ENCODE measurements at regions not wholly inside any gene's neighbourhood (a gene's known extent, or its start where the extent isn't known, plus 50 kb on each side); places are given as distances from the start of the nearest gene placed in this dataset.

DNA sequence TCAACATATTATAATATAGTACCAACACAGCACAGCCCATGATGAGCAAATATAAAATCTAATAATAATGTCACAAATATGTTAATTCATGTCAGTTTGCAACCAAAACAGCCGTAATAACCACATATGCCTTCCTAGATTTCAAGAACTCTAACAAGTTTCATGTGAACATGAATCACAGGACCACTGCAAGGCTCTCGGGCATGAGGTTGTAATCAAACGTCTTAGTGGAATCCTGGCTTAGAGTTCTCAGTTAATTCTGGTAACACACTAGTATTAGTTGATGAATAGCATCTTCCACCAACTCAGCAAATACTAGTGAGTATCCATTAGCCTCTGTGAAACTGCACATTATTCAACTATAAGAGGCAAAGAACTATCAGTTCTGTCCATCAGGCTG lies 379.3 kb upstream of the TENM3 start:
- no peak for TF ChIP-seq POLR2A (IDR thresholded peaks at IDR 0.05)
- TF ChIP-seq, protein P1, sequence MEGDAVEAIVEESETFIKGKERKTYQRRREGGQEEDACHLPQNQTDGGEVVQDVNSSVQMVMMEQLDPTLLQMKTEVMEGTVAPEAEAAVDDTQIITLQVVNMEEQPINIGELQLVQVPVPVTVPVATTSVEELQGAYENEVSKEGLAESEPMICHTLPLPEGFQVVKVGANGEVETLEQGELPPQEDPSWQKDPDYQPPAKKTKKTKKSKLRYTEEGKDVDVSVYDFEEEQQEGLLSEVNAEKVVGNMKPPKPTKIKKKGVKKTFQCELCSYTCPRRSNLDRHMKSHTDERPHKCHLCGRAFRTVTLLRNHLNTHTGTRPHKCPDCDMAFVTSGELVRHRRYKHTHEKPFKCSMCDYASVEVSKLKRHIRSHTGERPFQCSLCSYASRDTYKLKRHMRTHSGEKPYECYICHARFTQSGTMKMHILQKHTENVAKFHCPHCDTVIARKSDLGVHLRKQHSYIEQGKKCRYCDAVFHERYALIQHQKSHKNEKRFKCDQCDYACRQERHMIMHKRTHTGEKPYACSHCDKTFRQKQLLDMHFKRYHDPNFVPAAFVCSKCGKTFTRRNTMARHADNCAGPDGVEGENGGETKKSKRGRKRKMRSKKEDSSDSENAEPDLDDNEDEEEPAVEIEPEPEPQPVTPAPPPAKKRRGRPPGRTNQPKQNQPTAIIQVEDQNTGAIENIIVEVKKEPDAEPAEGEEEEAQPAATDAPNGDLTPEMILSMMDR (IDR thresholded peaks at IDR 0.05 in 4 of 5, conservative IDR thresholded peaks at IDR 0.05 in 1 of 5), result no peak

Measured in gastrocnemius medialis (tissue), 4 donors.